ENCODE measurements at regions not wholly inside any gene's neighbourhood (a gene's known extent, or its start where the extent isn't known, plus 50 kb on each side); places are given as distances from the start of the nearest gene placed in this dataset.

GRCh38 chr1:5142389-5142788 lies 488.0 kb downstream of the AJAP1 start:
- TF ChIP-seq CTCF (IDR thresholded peaks at IDR 0.05), result no peak
- no peak for TF ChIP-seq EZH2 (IDR thresholded peaks at IDR 0.05; ENCODE audit: borderline replicate concordance, insufficient read depth, low read depth, low read length, poor library complexity, severe bottlenecking)
